K562 (cell line): ENCODE measurements at regions not wholly inside any gene's neighbourhood (a gene's known extent, or its start where the extent isn't known, plus 50 kb on each side); places are given as distances from the start of the nearest gene placed in this dataset.

Experiments used
- ATAC-seq: fragments of 200-7000 bp; cut with Tn5 transposase; 3 replicates; pipeline ENCODE4 v1.9.1; 2020; ENCODE audit warnings: moderate library complexity
- BruUV-seq: library from RNA; stranded (reverse); fragments of 400-500 nt; replicated peaks from 2 replicates; lab custom pipeline; 2021; lab: Mats Ljungman, UMichigan
- CTCF ChIA-PET: fragments of 300-600 bp; formaldehyde crosslinking; extraction: SDS; loops from one replicate; lab custom pipeline; 2021; ENCODE audit warnings: low intra/inter-chr PET ratio; lab: Yijun Ruan, JAX
- POLR2A ChIA-PET: fragments of 300-600, 350-650 bp; sonication (Branson Sonifier 250); formaldehyde crosslinking; extraction: SDS; loops from one replicate; lab custom pipeline; 2021; ENCODE audit warnings: antibody characterized with exemption, inconsistent platforms; lab: Yijun Ruan, JAX
- DNase-seq, 4 experiments: peaks; one replicate each; pipeline versions ENCODE4 v3.0.0 to v3.0.0-alpha.2; 2011 to 2018; ENCODE audit warnings: low spot score in 3 of 4, mixed read lengths in 3 of 4; ENCODE audit errors: extremely low read depth in 1 of 4
- FAIRE-seq: peaks from 2 replicates; lab custom pipeline; 2011; peaks lifted over from hg19 to GRCh38; lab: Jason Lieb, UNC
- H2AFZ ChIP-seq: 2 replicates; pipeline ENCODE4 v1.6.0; 2011; ENCODE audit warnings: low read depth, low read length, control low read depth, inconsistent platforms
- H3K27ac ChIP-seq: fragments of 200-600 bp; 3 replicates; pipeline ENCODE4 v1.8.0; 2011; ENCODE audit warnings: low read depth, mild to moderate bottlenecking, control low read depth, inconsistent platforms, low read length, moderate library complexity, mixed read lengths; ENCODE audit errors: extremely low read depth
- H3K27me3 ChIP-seq, 2 experiments: fragments of 300-600 bp in 1 of 2; 2 replicates in 1 of 2; 3 replicates in 1 of 2; pipeline versions ENCODE4 v1.6.0 to v1.8.0; 2011; ENCODE audit warnings: inconsistent platforms in 2 of 2, low read length in 2 of 2, mild to moderate bottlenecking in 1 of 2, mixed read lengths in 1 of 2, moderate library complexity in 1 of 2; ENCODE audit not compliant: control insufficient read depth in 2 of 2, insufficient read depth in 2 of 2
- H3K36me3 ChIP-seq: fragments of 300-600 bp; 3 replicates; pipeline ENCODE4 v1.8.0; 2011; ENCODE audit warnings: mild to moderate bottlenecking, low read length, inconsistent platforms; ENCODE audit not compliant: control insufficient read depth, insufficient read depth
- H3K4me1 ChIP-seq, 2 experiments: fragments of 200-600 bp in 1 of 2; replicated peaks in 1 of 2; 2 replicates in 1 of 2; 3 replicates in 1 of 2; pipeline versions ENCODE4 v1.5.1 to v1.8.0; 2011; ENCODE audit warnings: inconsistent platforms in 2 of 2, low read length in 2 of 2, mild to moderate bottlenecking in 1 of 2, mixed read lengths in 1 of 2, moderate library complexity in 1 of 2; ENCODE audit not compliant: control insufficient read depth in 2 of 2, insufficient read depth in 2 of 2
- H3K4me2 ChIP-seq: 2 replicates; pipeline ENCODE4 v1.6.1; 2011; ENCODE audit warnings: low read length, control low read depth, inconsistent platforms, mixed read lengths; ENCODE audit not compliant: insufficient read depth
- H3K4me3 ChIP-seq: fragments of 200-600 bp; sonication (generic), shearing (Covaris generic); 2 replicates; pipeline ENCODE4 v1.5.1; 2016; ENCODE audit warnings: control low read depth, inconsistent platforms
- H3K79me2 ChIP-seq: fragments of 200-600 bp; 3 replicates; pipeline ENCODE4 v1.8.0; 2011; ENCODE audit warnings: low read length, inconsistent platforms; ENCODE audit not compliant: control insufficient read depth, insufficient read depth
- H3K9ac ChIP-seq, 2 experiments: 2 replicates each; pipeline versions ENCODE4 v1.6.0 to v1.6.1; 2011; ENCODE audit warnings: low read depth in 2 of 2, low read length in 2 of 2, control low read depth in 1 of 2, inconsistent platforms in 1 of 2, mild to moderate bottlenecking in 1 of 2, mixed read lengths in 1 of 2; ENCODE audit not compliant: insufficient read depth in 1 of 2
- H3K9me1 ChIP-seq: one replicate; pipeline ENCODE4 v1.6.0; 2011; ENCODE audit warnings: inconsistent platforms, mild to moderate bottlenecking, low read length, moderate library complexity; ENCODE audit not compliant: control insufficient read depth, insufficient read depth
- H3K9me3 ChIP-seq: replicated peaks from 2 replicates; pipeline ENCODE4 v1.5.1; 2011; ENCODE audit warnings: low read depth, low read length, inconsistent platforms; ENCODE audit not compliant: control insufficient read depth, insufficient read depth
- H4K20me1 ChIP-seq: replicated peaks from 2 replicates; pipeline ENCODE4 v1.6.1; 2011; ENCODE audit warnings: low read length, inconsistent platforms, mixed read lengths; ENCODE audit not compliant: control insufficient read depth, insufficient read depth
- CCNT2 ChIP-seq: IDR thresholded peaks from 2 replicates; pipeline ENCODE4 v1.6.1; 2011; ENCODE audit warnings: borderline replicate concordance, low read depth, mild to moderate bottlenecking, moderate library complexity, mixed read lengths, low read length; ENCODE audit not compliant: insufficient read length; ENCODE audit errors: extremely low read depth
- EZH2 ChIP-seq: IDR thresholded peaks from 2 replicates; pipeline ENCODE4 v1.6.1; 2012; ENCODE audit warnings: low read depth, mild to moderate bottlenecking, inconsistent platforms, low read length, borderline replicate concordance
- FOXA3 ChIP-seq, 2 experiments: fragments of 450-650 bp in 1 of 2; sonication (generic) in 1 of 2; formaldehyde crosslinking; IDR thresholded peaks in 1 of 2; conservative IDR thresholded peaks in 1 of 2; 2 replicates each; pipeline versions ENCODE4 v1.4.0 to v1.8.0; 2020 to 2022; ENCODE audit warnings: mild to moderate bottlenecking in 2 of 2, missing genetic modification reagents in 1 of 2
- FOXK1 ChIP-seq: sonication (generic); formaldehyde crosslinking; IDR thresholded peaks from 2 replicates; pipeline ENCODE4 v1.8.0; 2022; ENCODE audit warnings: missing genetic modification reagents, mild to moderate bottlenecking, borderline replicate concordance
- SRF ChIP-seq, 2 experiments: fragments of 250-450, 450-650 bp in 1 of 2; sonication (Bioruptor Pico) in 1 of 2; sonication (generic) in 1 of 2; formaldehyde crosslinking; IDR thresholded peaks; 2 replicates each; pipeline versions ENCODE4 v1.5.0 to v1.5.1; 2020 to 2022; ENCODE audit warnings: mild to moderate bottlenecking in 1 of 2, missing genetic modification reagents in 1 of 2
- ZNF239 ChIP-seq: fragments of 250-450 bp; sonication (Bioruptor Pico); IDR thresholded peaks from 2 replicates; pipeline ENCODE4 v1.4.0; 2020; ENCODE audit warnings: mild to moderate bottlenecking
- ZNF311 ChIP-seq: fragments of 250-450 bp; sonication (Bioruptor Pico); IDR thresholded peaks from 2 replicates; pipeline ENCODE4 v1.4.0; 2020; ENCODE audit warnings: mild to moderate bottlenecking, moderate library complexity
- WGBS: fragments of 100-300 bp; shearing (Covaris generic); methylation state at CpG from one replicate; pipeline ENCODE4 v1.1.6; 2016; ENCODE audit warnings: low coverage, mixed read lengths; ENCODE audit not compliant: insufficient coverage; ENCODE audit errors: missing lambda C conversion rate; 5-methylcytosine and 5-hydroxymethylcytosine counted together
- in situ Hi-C: fragments of 300-500 bp; cut with MboI; formaldehyde crosslinking; loops from 4 replicates; pipeline ENCODE4 v1.15.0; 2018; ENCODE audit warnings: inconsistent platforms, mixed read lengths
- intact Hi-C: fragments of 100-400 bp; cut with micrococcal nuclease; formaldehyde crosslinking; loops from 2 replicates; pipeline ENCODE4 v1.14.2; 2022
- TF ChIP-seq, protein P1 (sequence below), 2 experiments: fragments of 450-650 bp; IDR thresholded peaks; 2 replicates each; pipeline ENCODE4 v1.6.1; 2016; ENCODE audit warnings: mild to moderate bottlenecking in 2 of 2, borderline replicate concordance in 1 of 2, low read depth in 1 of 2, moderate library complexity in 1 of 2
- TF ChIP-seq, protein P2 (sequence below): fragments of 250-450 bp; sonication (Bioruptor Pico); IDR thresholded peaks from 2 replicates; pipeline ENCODE4 v1.8.0; 2021; ENCODE audit warnings: borderline replicate concordance, mild to moderate bottlenecking, moderate library complexity; ENCODE audit not compliant: poor library complexity, severe bottlenecking

DNA sequence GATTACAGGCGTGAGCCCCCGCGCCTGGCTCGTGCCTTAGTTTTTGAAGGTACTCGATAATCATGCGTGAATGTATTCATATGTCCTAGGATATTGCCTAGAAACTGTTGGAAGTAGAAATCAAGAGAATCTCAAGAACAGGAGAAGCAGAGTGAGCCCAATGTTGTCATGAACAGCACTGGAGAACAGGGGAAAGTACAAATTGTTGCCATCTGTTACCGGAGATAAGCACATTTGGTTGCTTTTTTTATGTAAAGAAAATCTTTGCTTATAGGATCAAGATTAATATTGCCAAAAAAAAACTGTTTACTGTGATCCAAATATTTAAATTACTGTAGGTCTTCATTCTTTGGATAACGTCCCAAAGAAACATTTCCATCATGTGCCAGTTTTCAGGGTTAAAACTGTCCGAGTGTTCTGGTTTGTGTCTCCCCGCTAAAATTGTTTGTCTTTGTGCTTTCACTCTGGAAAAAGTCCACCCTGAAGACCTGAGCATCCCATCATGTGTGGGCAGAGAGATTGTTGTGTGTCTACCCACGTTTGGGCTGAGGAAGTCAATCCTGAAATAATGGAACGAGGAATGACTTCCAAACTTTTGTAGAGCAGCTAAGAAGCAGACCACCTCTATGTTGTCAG is 95.7 kb upstream of the CELF2 start:
- no peaks in the 10 kb centered on the region for H3K79me2 ChIP-seq
- intact Hi-C loops (no loop called here), in situ Hi-C loops (loop anchor here (25.0 kb wide), 1 partner anchor 840 kb away; no protein-coding TSS in a partner anchor)
- peaks cover 8 to 20% of the 10 kb centered on the region in 2 experiments; a peak in 4 of 5 replicates for H3K27me3 ChIP-seq
- FAIRE-seq: no peak
- H3K4me1 ChIP-seq: no peaks in the 10 kb centered on the region
- ChIA-PET CTCF (no interaction called here), POLR2A (no interaction called here)
- BruUV-seq: no TSS peak
- no peaks in the 10 kb centered on the region for H3K36me3 ChIP-seq
- H3K9me1 ChIP-seq: no peaks in the 10 kb centered on the region
- ATAC-seq: no peak
- no peak overlapping the region for H3K9ac ChIP-seq
- no peak for DNase-seq
- no peak overlapping the region for H3K4me3 ChIP-seq
- TF ChIP-seq, protein P1, sequence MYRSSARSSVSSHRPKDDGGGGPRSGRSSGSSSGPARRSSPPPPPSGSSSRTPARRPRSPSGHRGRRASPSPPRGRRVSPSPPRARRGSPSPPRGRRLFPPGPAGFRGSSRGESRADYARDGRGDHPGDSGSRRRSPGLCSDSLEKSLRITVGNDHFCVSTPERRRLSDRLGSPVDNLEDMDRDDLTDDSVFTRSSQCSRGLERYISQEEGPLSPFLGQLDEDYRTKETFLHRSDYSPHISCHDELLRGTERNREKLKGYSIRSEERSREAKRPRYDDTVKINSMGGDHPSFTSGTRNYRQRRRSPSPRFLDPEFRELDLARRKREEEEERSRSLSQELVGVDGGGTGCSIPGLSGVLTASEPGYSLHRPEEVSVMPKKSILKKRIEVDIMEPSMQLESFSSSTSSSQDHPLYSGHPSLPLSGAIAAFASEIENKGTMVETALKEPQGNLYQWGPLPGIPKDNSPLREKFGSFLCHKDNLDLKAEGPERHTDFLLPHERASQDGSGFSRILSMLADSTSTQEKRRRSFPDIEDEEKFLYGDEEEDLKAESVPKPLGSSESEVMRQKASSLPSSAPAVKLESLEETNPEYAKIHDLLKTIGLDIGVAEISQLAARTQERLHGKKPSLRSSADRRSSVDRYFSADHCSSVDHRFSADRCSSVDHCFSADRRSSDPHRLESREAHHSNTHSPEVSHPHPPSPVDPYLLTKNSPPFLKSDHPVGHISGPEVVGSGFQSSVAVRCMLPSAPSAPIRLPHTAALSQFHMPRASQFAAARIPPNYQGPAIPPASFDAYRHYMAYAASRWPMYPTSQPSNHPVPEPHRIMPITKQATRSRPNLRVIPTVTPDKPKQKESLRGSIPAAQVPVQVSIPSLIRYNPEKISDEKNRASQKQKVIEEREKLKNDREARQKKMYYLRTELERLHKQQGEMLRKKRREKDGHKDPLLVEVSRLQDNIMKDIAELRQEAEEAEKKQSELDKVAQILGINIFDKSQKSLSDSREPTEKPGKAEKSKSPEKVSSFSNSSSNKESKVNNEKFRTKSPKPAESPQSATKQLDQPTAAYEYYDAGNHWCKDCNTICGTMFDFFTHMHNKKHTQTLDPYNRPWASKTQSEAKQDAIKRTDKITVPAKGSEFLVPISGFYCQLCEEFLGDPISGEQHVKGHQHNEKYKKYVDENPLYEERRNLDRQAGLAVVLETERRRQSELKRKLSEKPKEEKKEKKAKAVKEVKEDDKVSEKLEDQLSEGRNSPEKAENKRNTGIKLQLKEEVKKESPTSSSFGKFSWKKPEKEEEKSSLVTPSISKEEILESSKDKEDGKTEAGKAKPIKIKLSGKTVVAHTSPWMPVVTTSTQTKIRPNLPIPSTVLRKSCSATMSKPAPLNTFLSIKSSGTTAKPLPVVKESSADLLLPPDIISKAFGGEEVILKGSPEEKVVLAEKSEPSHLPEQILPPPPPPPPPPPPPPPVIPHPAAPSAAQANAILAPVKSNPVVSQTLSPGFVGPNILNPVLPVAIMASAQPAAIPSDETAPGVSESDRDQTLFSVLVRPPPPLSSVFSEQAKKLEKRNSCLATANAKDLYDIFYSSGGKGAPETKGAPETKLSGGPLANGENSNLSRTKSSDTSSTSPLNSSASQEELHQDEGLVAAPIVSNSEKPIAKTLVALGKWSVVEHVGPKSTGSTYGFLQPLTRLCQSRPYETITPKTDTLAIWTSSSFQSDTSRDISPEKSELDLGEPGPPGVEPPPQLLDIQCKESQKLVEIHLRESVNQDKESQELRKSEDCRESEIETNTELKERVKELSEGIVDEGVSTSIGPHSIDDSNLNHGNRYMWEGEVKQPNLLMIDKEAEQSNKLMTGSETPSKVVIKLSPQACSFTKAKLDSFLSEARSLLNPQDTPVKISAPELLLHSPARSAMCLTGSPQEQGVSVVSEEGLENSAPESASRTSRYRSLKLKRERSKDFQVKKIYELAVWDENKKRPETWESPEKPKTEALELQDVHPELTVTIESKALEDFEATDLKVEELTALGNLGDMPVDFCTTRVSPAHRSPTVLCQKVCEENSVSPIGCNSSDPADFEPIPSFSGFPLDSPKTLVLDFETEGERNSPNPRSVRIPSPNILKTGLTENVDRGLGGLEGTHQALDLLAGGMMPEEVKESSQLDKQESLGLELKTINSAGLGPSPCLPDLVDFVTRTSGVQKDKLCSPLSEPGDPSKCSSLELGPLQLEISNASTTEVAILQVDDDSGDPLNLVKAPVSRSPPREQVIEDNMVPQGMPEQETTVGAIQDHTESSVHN (IDR thresholded peaks at IDR 0.05; ENCODE audit: borderline replicate concordance in 1 of 2, low read depth in 1 of 2): no peak
- no peak for TF ChIP-seq ZNF239 (CRISPR knock-in tag)
- no peak for TF ChIP-seq FOXK1 (CRISPR knock-in tag)
- no peak for TF ChIP-seq CCNT2
- no peak for TF ChIP-seq SRF (CRISPR knock-in tag; IDR thresholded peaks at IDR 0.05)
- TF ChIP-seq EZH2: no peak
- no peak for TF ChIP-seq ZNF311 (CRISPR knock-in tag)
- no peak for TF ChIP-seq FOXA3 (CRISPR knock-in tag; conservative IDR thresholded peaks at IDR 0.05 in 1 of 2, IDR thresholded peaks at IDR 0.05 in 1 of 2)
- TF ChIP-seq, protein P2, sequence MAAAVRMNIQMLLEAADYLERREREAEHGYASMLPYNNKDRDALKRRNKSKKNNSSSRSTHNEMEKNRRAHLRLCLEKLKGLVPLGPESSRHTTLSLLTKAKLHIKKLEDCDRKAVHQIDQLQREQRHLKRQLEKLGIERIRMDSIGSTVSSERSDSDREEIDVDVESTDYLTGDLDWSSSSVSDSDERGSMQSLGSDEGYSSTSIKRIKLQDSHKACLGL (CRISPR knock-in tag): no peak
- H3K9me3 ChIP-seq: no peaks in the 10 kb centered on the region
- no peak overlapping the region for H2AFZ ChIP-seq
- H3K4me2 ChIP-seq: no peak overlapping the region
- 0% methylated on average over 12 of the region's 12 CpGs for WGBS
- no peak overlapping the region for H3K27ac ChIP-seq
- no peaks in the 10 kb centered on the region for H4K20me1 ChIP-seq
